GDM1 (cell line): ENCODE measurements at regions not wholly inside any gene's neighbourhood (a gene's known extent, or its start where the extent isn't known, plus 50 kb on each side); places are given as distances from the start of the nearest gene placed in this dataset.

Experiments used
- DNase-seq: peaks from one replicate; lab custom pipeline; 2025; lab: John Stamatoyannopoulos, UW

GRCh38 chr22:27179161-27179560 is 521.8 kb downstream of the MIAT start:
- DNase-seq = no peak

- no peak for DNase-seq
Observed at GRCh38 chr22:27181537-27181936, 524.1 kb downstream of the MIAT start.

DNA sequence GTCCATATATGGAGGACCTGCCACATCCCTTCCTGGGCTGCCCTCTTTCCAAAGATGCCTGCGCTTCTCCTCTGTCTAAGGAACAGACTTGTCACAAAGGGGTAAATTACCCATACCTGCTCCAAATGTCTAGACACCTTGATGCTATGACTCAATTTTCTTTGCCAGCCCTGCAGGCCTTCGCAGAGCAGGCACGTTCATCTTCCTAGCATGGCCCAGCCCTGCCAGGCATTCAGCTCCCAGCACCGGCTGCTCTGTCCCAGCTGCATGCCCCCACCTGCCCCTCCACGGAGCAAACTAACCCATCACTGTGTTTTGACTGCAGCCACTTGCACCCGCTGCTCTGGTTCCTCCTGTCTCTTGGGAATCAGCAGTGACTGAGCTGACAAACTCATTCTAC is 526.1 kb downstream of the MIAT start:
- DNase-seq = no peak

GRCh38 chr22:27185099-27185709 is 527.8 kb downstream of the MIAT start:
- no peak for DNase-seq

GRCh38 chr22:27185760-27186302 is 528.4 kb downstream of the MIAT start:
- DNase-seq = no peak

DNA sequence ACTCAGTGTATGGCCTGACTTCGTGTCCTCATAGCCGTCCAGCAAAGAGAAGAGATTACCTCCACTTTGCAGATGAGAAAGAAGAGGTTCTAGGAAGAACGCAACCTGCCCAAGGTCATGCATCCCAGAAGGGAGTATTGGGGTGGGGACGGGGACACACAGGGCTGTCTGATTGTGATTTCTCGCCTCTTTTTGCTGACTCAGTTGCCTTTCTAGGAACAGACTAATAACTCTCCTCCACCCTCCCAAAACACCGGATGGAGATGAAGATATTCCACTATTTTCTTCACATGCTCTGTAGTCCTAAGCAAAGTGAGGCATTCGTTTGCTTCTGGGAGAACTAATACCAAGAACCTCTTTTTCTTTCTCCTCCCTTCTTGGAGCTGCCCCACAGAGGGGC is 529.3 kb downstream of the MIAT start:
- no peak for DNase-seq

DNA sequence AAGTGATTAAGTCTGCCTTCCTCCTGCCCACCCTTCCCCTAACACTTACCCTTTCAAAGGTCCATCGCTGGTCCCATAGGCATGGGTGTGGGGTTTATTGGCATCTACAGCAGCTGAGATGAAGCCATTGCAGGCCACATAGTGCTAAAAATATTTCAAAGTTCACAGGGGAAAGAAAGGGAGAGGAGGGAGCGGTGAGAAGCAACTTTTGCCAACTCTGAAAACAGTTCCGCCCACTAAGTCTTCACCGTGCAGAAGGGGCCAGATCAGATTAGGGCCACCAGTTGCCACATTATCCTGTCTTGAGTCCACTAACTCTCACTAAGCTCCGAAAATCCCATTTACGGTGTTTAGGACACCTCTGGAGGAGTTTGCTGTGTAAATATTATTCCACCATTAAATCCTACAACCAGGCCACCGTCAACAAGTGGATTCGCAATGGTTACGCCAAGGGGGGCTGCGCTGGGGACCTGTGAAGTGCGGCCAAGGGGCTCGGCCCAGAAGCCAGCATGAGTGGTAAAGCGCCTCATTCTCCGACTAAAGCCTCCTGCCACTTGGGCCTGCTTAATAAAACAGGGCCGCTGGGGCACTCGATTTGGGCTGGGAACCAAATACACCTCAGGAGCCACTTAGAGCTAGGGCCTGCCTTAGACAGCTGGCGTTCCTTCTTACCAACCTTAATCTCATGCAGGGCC is 534.9 kb downstream of the MIAT start:
- no peak for DNase-seq

DNA sequence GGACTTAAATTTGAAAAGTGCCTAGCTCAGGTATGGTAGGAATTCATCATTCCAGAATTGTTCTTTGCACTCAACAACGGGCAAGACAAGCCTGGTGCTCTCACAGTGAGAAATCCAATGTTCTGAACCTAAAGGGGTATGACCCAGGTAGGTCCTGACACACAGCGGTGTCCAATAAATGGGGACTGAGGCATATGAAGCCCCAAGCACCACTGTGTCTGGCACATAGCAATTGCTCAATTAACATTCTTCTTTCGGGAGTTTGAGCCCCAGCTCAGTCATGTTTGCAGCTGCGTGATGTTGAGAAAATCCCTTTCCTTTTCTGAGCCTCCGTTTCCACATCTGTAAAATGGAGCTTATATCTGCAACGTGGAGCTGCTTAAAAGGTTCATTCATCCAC is 535.8 kb downstream of the MIAT start:
- no peak for DNase-seq

DNA sequence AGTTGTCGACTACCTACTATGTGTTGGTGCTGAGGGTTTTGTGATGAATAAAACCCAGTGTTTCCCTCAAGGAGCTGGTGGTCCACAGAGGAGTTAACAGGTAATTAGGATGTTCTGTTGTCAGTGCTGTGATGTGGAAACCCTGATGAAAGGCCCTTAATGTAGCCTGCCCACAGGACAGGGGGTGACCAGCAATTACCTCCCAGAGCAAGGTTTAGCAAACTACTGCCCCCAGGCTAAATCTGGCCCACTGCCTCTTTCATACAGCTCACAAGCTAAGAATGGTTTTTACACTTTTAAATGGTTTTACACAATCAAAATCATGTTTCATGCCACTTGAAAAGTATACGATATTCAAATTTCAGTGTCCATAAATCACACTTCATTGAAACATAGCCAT is 536.2 kb downstream of the MIAT start:
- no peak for DNase-seq

DNA sequence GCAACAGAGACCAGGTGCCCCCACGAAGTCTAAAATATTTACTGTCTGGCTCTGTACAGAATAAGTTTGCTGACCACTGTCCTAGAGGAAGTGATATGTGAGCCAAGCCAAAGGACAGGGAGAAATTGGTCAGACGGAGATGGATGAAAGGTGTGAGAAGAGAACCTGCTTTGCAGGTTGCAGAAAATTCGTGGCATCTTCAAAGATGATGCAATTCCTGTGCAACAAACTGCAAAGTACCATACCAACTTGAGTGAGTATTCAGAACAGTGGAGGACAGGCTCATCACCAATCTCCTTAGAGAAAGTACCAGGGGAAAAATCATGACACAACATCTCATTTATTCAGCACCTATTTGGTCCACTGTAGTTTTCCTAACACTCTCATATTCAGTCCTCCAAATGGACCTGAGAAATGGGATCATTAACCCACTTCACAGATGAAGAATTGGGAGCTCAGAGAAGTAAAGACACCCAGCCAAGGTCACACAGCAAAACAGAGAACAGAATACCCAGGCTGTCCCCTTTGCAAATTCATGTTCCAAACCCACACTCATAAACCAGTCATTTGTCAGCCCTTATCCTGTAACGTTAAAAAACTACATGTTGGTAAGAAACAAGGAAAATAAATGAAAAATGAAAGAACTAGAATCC is 536.8 kb downstream of the MIAT start:
- DNase-seq = no peak

DNA sequence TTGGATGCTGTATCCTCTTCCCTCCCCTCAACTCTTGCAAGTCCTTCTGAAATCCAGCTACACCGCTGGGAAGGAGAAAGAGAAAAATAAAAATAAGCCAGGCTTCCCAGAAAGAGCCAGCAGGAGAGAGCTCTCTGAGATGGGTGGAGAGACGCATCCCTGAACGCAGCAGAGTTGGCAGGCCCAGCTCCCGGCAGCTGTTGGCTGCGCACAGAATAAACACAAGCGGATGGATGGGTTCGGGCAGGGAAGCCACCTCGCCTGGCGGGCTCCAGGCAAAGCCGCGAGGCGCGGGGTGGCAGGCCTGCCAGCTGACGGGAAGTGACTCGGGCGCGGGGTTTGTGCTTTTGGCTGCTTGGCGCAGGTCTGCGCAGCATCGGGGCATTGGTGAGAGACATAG is 537.7 kb downstream of the MIAT start:
- DNase-seq = no peak

GRCh38 chr22:27195494-27195893 is 538.1 kb downstream of the MIAT start:
- DNase-seq = no peak

GRCh38 chr22:27196606-27197005 is 539.2 kb downstream of the MIAT start:
- no peak for DNase-seq

- no peak for DNase-seq
Observed at GRCh38 chr22:27197052-27197451, 539.7 kb downstream of the MIAT start.

GRCh38 chr22:27197618-27198017 is 540.2 kb downstream of the MIAT start:
- no peak for DNase-seq

GRCh38 chr22:27198518-27199035 is 541.2 kb downstream of the MIAT start:
- no peak for DNase-seq

GRCh38 chr22:27199354-27199753 is 542.0 kb downstream of the MIAT start:
- no peak for DNase-seq

GRCh38 chr22:27201276-27201675 is 543.9 kb downstream of the MIAT start:
- no peak for DNase-seq

- no peak for DNase-seq
Observed at GRCh38 chr22:27201741-27202140, 544.4 kb downstream of the MIAT start.

DNA sequence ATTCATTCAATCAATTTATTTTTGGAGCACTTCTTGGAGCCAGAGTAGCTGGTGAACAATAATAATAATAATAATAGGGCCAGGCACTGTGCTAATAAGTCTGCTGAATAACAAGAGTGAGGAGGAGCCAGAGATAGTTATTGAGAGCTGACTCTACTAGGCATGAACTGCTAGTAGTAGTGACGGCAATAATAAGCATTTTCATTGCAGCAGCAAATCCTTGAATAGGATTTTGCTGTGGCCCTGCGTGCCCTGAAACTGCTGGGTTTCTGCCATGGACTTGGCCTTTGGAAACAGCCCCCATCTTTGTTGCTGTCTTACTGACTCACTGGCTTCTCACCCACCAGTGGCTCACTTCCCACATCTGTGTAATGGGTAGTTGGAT is 545.9 kb downstream of the MIAT start:
- no peak for DNase-seq

DNA sequence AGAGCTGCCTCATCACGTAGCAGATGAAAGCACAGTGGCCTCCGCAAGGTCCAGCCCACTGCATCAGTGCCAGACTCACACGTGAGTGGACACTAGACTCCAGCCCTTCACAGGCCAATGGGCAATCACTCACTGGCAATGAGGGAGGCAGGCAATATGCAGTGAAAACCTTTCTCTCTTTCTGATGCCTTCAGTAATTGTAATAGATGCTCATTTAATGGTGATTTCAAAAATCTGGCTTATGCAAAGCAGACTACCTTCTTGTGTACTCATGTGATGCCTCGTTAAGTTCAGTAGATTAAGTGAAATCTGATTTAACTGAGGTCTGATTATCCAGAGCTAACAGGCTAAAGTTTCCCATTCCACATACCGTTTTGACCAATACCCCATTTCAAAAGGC is 546.9 kb downstream of the MIAT start:
- DNase-seq = no peak

GRCh38 chr22:27204817-27205216 is 547.4 kb downstream of the MIAT start:
- DNase-seq = no peak
